Stomach (tissue), 4 donors: ENCODE measurements at regions not wholly inside any gene's neighbourhood (a gene's known extent, or its start where the extent isn't known, plus 50 kb on each side); places are given as distances from the start of the nearest gene placed in this dataset.

Experiments
- EP300 ChIP-seq: sonication (generic); formaldehyde crosslinking; IDR thresholded peaks from one replicate; pipeline ENCODE4 v1.6.1; 2017; ENCODE audit warnings: antibody characterized with exemption
- POLR2A ChIP-seq, 4 donors: fragments of 450-650 bp; IDR thresholded peaks; one replicate each; pipeline ENCODE4 v1.6.1; 2016; ENCODE audit warnings: antibody characterized with exemption in 4 of 4, control low read depth in 2 of 4, mild to moderate bottlenecking in 1 of 4, moderate library complexity in 1 of 4
- POLR2AphosphoS5 ChIP-seq, 3 donors: sonication (generic); formaldehyde crosslinking; IDR thresholded peaks; one replicate each; pipeline ENCODE4 v1.6.1; 2016; ENCODE audit warnings: antibody characterized with exemption in 3 of 3
- TF ChIP-seq, protein P1 (sequence below), 7 experiments: fragments of 450-650 bp in 4 of 7; fragments of 200-600 bp in 3 of 7; sonication (generic) in 3 of 7; IDR thresholded peaks; one replicate each; pipeline ENCODE4 v1.5.1; 2016 to 2019; ENCODE audit warnings: antibody characterized with exemption in 7 of 7, control low read depth in 2 of 7, mild to moderate bottlenecking in 1 of 7

DNA sequence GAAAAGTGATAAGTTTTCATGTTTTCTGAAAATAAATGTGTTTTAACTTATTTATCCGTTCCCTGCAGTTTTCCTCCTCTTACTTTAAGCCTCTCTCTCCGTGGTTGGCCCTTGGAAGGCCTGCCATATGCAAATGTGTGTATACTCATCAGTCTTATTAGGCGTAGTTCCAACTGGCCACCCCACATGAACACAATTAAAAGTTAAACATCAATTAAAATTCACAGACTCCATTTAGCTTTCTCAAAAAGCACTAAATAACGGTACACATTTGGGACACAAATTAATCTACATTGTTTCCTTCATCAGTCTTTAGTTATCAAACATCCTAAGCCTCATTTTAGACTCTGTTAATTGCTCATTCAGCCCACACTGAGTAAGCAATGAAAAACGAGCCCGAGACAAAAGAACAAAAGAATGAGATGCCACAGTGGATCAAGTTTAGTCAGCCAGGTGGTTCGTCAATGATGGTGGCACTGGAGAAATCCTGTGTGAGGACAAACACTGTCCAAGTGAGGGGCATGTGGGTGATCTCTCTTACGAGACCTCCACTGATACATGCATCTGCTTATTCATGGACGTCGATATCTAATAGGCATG is 76.0 kb upstream of the TMCC3 start:
- TF ChIP-seq, protein P1, sequence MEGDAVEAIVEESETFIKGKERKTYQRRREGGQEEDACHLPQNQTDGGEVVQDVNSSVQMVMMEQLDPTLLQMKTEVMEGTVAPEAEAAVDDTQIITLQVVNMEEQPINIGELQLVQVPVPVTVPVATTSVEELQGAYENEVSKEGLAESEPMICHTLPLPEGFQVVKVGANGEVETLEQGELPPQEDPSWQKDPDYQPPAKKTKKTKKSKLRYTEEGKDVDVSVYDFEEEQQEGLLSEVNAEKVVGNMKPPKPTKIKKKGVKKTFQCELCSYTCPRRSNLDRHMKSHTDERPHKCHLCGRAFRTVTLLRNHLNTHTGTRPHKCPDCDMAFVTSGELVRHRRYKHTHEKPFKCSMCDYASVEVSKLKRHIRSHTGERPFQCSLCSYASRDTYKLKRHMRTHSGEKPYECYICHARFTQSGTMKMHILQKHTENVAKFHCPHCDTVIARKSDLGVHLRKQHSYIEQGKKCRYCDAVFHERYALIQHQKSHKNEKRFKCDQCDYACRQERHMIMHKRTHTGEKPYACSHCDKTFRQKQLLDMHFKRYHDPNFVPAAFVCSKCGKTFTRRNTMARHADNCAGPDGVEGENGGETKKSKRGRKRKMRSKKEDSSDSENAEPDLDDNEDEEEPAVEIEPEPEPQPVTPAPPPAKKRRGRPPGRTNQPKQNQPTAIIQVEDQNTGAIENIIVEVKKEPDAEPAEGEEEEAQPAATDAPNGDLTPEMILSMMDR (IDR thresholded peaks at IDR 0.05) = no peak
- TF ChIP-seq POLR2A (IDR thresholded peaks at IDR 0.05) = no peak
- TF ChIP-seq POLR2AphosphoS5 (IDR thresholded peaks at IDR 0.05) = no peak
- TF ChIP-seq EP300 = no peak
